BLaER1 treated with 17β-estradiol and CSF1 and Interleukin-3, amounts not matched to agents 10 nM and 100 nM (cell line): ENCODE measurements at regions not wholly inside any gene's neighbourhood (a gene's known extent, or its start where the extent isn't known, plus 50 kb on each side); places are given as distances from the start of the nearest gene placed in this dataset.
"Not testable (repeated sequence)": the region's sequence is repeated elsewhere in the genome, so short reads cannot be mapped to it uniquely, and the experiment has no call there.

Experiments
- H3K27ac ChIP-seq, 11 experiments: shearing (Covaris generic); formaldehyde crosslinking; 2 replicates each; pipeline ENCODE4 v1.8.1; 2022
- H3K27me3 ChIP-seq, 11 experiments: shearing (Covaris generic); formaldehyde crosslinking; 2 replicates each; pipeline ENCODE4 v1.8.1; 2022
- H3K36me3 ChIP-seq, 11 experiments: shearing (Covaris generic); formaldehyde crosslinking; 2 replicates each; pipeline ENCODE4 v1.8.1; 2022
- H3K4me1 ChIP-seq, 10 experiments: shearing (Covaris generic); formaldehyde crosslinking; 2 replicates each; pipeline ENCODE4 v1.8.1; 2022
- H3K4me2 ChIP-seq, 11 experiments: shearing (Covaris generic); formaldehyde crosslinking; 2 replicates each; pipeline ENCODE4 v1.8.1; 2022
- H3K4me3 ChIP-seq, 10 experiments: shearing (Covaris generic); formaldehyde crosslinking; 2 replicates each; pipeline ENCODE4 v1.8.1; 2022
- H3K9ac ChIP-seq, 11 experiments: shearing (Covaris generic); formaldehyde crosslinking; 2 replicates each; pipeline ENCODE4 v1.8.1; 2022
- H3K9me3 ChIP-seq, 11 experiments: shearing (Covaris generic); formaldehyde crosslinking; replicated peaks in 1 of 11; 2 replicates each; pipeline ENCODE4 v1.8.1; 2022
- H4K20me1 ChIP-seq, 11 experiments: shearing (Covaris generic); formaldehyde crosslinking; 2 replicates each; pipeline ENCODE4 v1.8.1; 2022
- Cebpa-rat ChIP-seq, 11 experiments: shearing (Covaris generic); IDR thresholded peaks; 2 replicates each; pipeline ENCODE4 v1.8.1; 2022

DNA sequence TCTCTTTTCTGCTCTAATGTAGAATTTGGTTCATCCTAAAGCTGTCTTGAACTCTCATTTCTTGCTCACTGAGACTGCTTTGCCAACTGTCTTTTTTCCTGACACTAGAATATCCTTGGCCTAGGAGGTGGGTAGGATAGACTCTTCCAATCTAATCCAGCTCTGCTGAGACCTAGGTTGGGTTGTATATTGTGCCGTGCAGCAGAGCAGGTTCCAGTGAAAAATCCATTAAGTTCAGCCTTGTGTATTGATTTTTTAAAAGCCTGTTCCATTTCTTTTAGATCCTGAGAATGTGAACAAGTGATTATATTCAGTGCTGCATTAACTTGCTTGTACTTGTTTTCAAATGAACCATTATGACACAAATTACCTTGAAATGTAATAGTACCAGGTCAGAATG lies 539.6 kb downstream of the LRRC70 start:
- Histone ChIP-seq H4K20me1 (no peaks in the 10 kb centered on the region), H3K4me2 (no peak overlapping the region), H3K36me3 (no peaks in the 10 kb centered on the region), H3K4me1 (peaks cover 0 to 14% (median 2%) of the 10 kb centered on the region in 10 experiments; a peak in 5 of 20 replicates), H3K27me3 (no peaks in the 10 kb centered on the region), H3K27ac (no peak overlapping the region), H3K9ac (no peak overlapping the region), H3K9me3 (peaks cover 0 to 31% (median 4%) of the 10 kb centered on the region in 11 experiments; a peak in 10 of 22 replicates), H3K4me3 (no peak overlapping the region)
- no peak for TF ChIP-seq Cebpa-rat (IDR thresholded peaks at IDR 0.05)

DNA sequence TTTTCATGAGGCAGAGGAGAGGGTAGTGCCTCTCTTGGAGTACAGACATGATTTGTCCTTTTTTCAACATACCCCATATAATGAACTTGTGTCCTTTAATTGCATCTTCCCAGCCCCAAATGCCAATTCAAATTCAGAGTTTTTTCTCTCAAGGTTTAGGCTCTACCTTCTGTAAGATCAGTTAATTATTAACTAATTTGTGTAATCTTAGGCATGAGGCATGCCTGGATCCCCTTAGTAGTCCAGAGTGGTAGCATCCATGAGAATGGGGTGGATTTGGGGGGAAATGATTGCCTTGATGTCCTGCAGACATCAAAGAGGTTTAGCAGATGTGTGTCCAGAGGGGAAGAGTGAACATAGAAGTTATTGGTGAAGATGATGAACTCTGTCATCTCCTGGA lies 533.3 kb downstream of the LRRC70 start:
- Histone ChIP-seq H3K4me2 (peak overlapping the region in 1 of 11 experiments; percentile 14; a peak in 1 of 22 replicates), H3K27ac (no peak overlapping the region), H3K4me1 (peaks cover 0 to 5% (median 0%) of the 10 kb centered on the region in 10 experiments; a peak in 1 of 20 replicates), H3K9me3 (no peaks in the 10 kb centered on the region; a peak in 1 of 22 replicates), H3K36me3 (no peaks in the 10 kb centered on the region), H3K4me3 (no peak overlapping the region), H4K20me1 (no peaks in the 10 kb centered on the region), H3K27me3 (no peaks in the 10 kb centered on the region), H3K9ac (no peak overlapping the region)
- TF ChIP-seq Cebpa-rat (IDR thresholded peaks at IDR 0.05): no peak

DNA sequence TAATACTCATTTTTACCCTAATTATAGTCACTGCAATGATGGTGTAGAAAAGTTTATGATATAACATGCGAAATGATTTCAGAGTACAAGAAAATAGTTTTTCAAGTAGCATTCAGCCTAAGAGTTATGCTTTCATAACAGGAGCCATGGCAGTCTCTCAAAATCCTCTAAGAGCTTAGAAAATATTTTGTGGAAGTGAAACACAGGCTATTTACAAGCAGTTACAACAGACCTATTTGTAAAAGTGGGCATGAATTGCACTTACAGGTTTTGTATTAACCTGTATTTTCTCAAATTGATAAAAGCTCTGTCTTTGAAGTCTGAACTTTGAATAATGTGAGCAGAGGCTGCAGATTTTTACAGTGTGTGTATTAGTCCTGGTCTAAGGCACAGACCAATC lies 523.3 kb downstream of the LRRC70 start:
- Histone ChIP-seq H3K9me3 (no peaks in the 10 kb centered on the region), H3K27ac (no peak overlapping the region), H3K9ac (no peak overlapping the region), H3K4me3 (no peak overlapping the region), H4K20me1 (no peaks in the 10 kb centered on the region), H3K27me3 (no peaks in the 10 kb centered on the region), H3K4me2 (no peak overlapping the region), H3K36me3 (no peaks in the 10 kb centered on the region), H3K4me1 (no peaks in the 10 kb centered on the region)
- TF ChIP-seq Cebpa-rat (IDR thresholded peaks at IDR 0.05): no peak

DNA sequence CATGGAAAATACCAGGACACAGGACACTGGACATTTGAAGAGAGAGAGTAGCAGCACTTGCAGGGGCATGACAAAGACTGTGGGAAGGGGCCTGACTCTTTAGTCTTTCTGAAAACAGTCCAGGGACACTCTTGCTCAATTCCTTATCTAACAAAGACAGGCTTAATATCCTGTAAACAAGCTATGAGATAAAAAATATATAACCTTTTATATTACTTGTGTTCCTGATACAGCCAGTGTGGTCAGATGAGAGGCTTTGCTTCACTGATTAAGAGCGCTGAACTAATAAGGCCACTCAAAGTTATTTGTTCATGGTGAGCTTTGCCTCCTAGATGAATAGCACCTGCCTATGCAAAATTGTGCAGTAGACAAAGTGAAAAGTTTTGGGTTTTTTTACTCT lies 518.7 kb downstream of the LRRC70 start:
- H3K27ac ChIP-seq: no peak overlapping the region
- H3K9ac ChIP-seq: no peak overlapping the region
- no peak for TF ChIP-seq Cebpa-rat (IDR thresholded peaks at IDR 0.05)
- no peaks in the 10 kb centered on the region for H3K9me3 ChIP-seq
- H3K36me3 ChIP-seq: no peaks in the 10 kb centered on the region
- H3K4me3 ChIP-seq: no peak overlapping the region
- H3K4me2 ChIP-seq: no peak overlapping the region
- H3K4me1 ChIP-seq: no peaks in the 10 kb centered on the region
- H4K20me1 ChIP-seq: no peaks in the 10 kb centered on the region
- H3K27me3 ChIP-seq: no peaks in the 10 kb centered on the region

DNA sequence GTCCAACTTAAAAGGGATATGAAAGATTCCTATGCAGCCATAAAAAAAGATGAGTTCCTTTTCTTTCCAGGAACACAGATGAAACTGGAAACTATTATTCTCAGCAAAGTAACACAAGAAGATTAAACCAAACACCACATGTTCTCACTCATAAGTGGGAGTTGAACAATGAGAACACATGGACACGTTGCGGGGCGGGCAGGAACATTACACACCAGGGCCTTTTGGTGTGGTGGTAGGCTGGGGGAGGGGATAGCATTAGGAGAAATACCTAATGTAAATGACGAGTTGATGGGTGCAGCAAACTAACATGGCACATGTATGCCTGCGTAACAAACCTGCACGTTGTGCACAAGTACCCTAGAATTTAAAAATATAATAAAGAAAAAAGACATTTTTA lies 516.1 kb downstream of the LRRC70 start:
- no peaks in the 10 kb centered on the region for H3K27me3 ChIP-seq
- peaks cover 0 to 22% (median 7%) of the 10 kb centered on the region in 11 experiments; a peak in 10 of 22 replicates for H3K9me3 ChIP-seq
- H3K4me3 ChIP-seq: no peak overlapping the region
- H3K27ac ChIP-seq: no peak overlapping the region
- no peaks in the 10 kb centered on the region for H4K20me1 ChIP-seq
- H3K9ac ChIP-seq: no peak overlapping the region
- 0 out of 20 replicates have a peak, but pooled peaks cover 0 to 5% (median 0%) of the 10 kb centered on the region in 10 experiments for H3K4me1 ChIP-seq
- TF ChIP-seq Cebpa-rat (IDR thresholded peaks at IDR 0.05): no peak
- H3K4me2 ChIP-seq: no peak overlapping the region
- no peaks in the 10 kb centered on the region for H3K36me3 ChIP-seq

DNA sequence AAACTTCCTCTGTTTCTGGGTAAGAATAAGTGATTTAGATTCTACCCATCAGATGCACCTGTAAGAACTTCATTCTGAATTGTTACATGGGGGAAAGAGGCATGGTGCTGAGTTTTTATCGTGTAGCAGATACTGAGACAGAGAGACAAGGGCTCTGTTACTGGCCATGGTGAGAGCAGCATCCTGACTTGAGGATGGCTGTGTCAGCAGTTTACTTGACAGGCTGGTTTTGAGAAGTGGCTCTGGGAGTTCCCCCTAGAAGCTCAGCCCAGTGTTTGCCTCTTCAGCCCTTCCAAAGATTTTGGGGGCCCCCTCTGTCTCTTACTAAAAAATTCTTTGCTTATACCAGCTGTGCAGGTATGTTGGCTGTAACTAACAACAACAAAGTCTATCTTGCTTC lies 510.5 kb downstream of the LRRC70 start:
- no peak for TF ChIP-seq Cebpa-rat (IDR thresholded peaks at IDR 0.05)
- no peaks in the 10 kb centered on the region for H3K36me3 ChIP-seq
- H4K20me1 ChIP-seq: no peaks in the 10 kb centered on the region
- 0 out of 20 replicates have a peak, but pooled peaks cover 0 to 6% (median 0%) of the 10 kb centered on the region in 10 experiments for H3K4me1 ChIP-seq
- no peak overlapping the region for H3K9ac ChIP-seq
- H3K9me3 ChIP-seq: peaks cover 3 to 28% (median 9%) of the 10 kb centered on the region in 11 experiments; a peak in 13 of 22 replicates
- no peak overlapping the region for H3K27ac ChIP-seq
- no peak overlapping the region for H3K4me2 ChIP-seq
- H3K4me3 ChIP-seq: no peak overlapping the region
- H3K27me3 ChIP-seq: no peaks in the 10 kb centered on the region

- 0 out of 20 replicates have a peak, but pooled peaks cover 0 to 6% (median 0%) of the 10 kb centered on the region in 10 experiments for H3K4me1 ChIP-seq
- H4K20me1 ChIP-seq: no peaks in the 10 kb centered on the region
- H3K4me2 ChIP-seq: no peak overlapping the region
- no peak overlapping the region for H3K9ac ChIP-seq
- no peak overlapping the region for H3K27ac ChIP-seq
- H3K4me3 ChIP-seq: no peak overlapping the region
- H3K27me3 ChIP-seq: no peaks in the 10 kb centered on the region
- peaks cover under 1 to 16% (median 6%) of the 10 kb centered on the region in 11 experiments; a peak in 13 of 22 replicates for H3K9me3 ChIP-seq
- no peaks in the 10 kb centered on the region for H3K36me3 ChIP-seq
- TF ChIP-seq Cebpa-rat (IDR thresholded peaks at IDR 0.05): no peak
Measured at GRCh38 chr5:63085561-63085960, 506.9 kb downstream of the LRRC70 start.

DNA sequence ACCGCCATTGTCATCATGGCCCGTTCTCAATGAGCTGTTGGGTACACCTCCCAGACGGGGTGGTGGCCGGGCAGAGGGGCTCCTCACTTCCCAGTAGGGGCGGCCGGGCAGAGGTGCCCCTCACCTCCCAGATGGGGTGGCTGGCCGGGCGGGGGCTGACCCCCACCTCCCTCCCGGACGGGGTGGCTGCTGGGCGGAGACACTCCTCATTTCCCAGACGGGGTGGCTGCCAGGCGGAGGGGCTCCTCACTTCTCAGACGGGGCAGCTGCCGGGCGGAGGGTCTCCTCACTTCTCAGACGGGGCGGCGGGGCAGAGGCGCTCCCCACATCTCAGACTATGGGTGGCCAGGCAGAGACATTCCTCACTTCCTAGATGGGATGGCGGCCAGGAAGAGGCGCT lies 505.1 kb downstream of the LRRC70 start:
- H3K4me3 ChIP-seq, H3K27me3 ChIP-seq, H4K20me1 ChIP-seq, H3K27ac ChIP-seq, H3K4me1 ChIP-seq, H3K4me2 ChIP-seq, H3K36me3 ChIP-seq, H3K9ac ChIP-seq: not testable (repeated sequence)
- peaks cover 0 to 22% (median 12%) of the 10 kb centered on the region in 11 experiments; a peak in 13 of 22 replicates for H3K9me3 ChIP-seq

DNA sequence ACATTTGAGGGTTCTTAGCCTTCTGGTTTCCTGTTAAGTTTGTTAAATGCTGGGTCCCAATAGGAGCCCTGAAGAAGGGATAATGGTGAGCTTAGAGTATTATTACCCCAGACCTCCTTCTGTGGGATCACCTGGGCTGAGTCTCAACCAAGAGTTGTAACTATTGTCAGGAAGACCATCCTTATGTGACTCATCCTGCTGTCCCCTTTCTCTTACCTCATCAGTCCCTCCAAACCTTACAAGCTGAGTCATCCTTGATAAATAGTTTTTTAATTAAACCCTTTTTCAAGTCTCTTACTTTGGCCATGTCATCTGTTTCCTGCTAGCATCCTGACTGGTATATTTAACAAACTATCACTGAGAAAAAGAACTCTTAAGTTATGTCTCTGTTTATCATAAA lies 502.8 kb downstream of the LRRC70 start:
- H3K9me3 ChIP-seq: peaks cover 0 to 22% (median 12%) of the 10 kb centered on the region in 11 experiments; a peak in 13 of 22 replicates
- TF ChIP-seq Cebpa-rat (IDR thresholded peaks at IDR 0.05): no peak
- H3K36me3 ChIP-seq: no peaks in the 10 kb centered on the region
- no peaks in the 10 kb centered on the region for H3K27me3 ChIP-seq
- no peaks in the 10 kb centered on the region for H4K20me1 ChIP-seq
- no peak overlapping the region for H3K9ac ChIP-seq
- H3K27ac ChIP-seq: no peak overlapping the region
- H3K4me2 ChIP-seq: no peak overlapping the region
- H3K4me1 ChIP-seq: no peaks in the 10 kb centered on the region
- no peak overlapping the region for H3K4me3 ChIP-seq

GRCh38 chr5:63070001-63070400 lies 491.4 kb downstream of the LRRC70 start:
- Histone ChIP-seq H3K4me2 (no peak overlapping the region), H3K36me3 (no peaks in the 10 kb centered on the region), H3K9me3 (no peaks in the 10 kb centered on the region), H4K20me1 (no peaks in the 10 kb centered on the region), H3K9ac (no peak overlapping the region), H3K27me3 (no peaks in the 10 kb centered on the region), H3K27ac (no peak overlapping the region), H3K4me1 (no peaks in the 10 kb centered on the region), H3K4me3 (no peak overlapping the region)
- no peak for TF ChIP-seq Cebpa-rat (IDR thresholded peaks at IDR 0.05)
